Panc1 (cell line): ENCODE measurements at regions not wholly inside any gene's neighbourhood (a gene's known extent, or its start where the extent isn't known, plus 50 kb on each side); places are given as distances from the start of the nearest gene placed in this dataset.

Source experiments
- ATAC-seq: fragments of 200-7000 bp; cut with Tn5 transposase; 2 replicates; pipeline ENCODE4 v1.9.1; 2020; ENCODE audit warnings: mild to moderate bottlenecking, moderate library complexity
- BruUV-seq: library from RNA; stranded (reverse); fragments of 400-500 nt; replicated peaks from 2 replicates; lab custom pipeline; 2021; lab: Mats Ljungman, UMichigan
- CTCF ChIA-PET: fragments of 300-600 bp; sonication (Branson Sonifier 250); formaldehyde crosslinking; loops from one replicate; lab custom pipeline; 2022; ENCODE audit warnings: antibody characterized with exemption; lab: Charles Lee
- POLR2A ChIA-PET: fragments of 300-600 bp; sonication (Branson Sonifier 250); formaldehyde crosslinking; loops from one replicate; lab custom pipeline; 2022; ENCODE audit warnings: antibody characterized with exemption; lab: Charles Lee
- DNase-seq: peaks from one replicate; pipeline ENCODE4 v3.0.0-alpha.2; 2010; ENCODE audit warnings: low read depth, low spot score
- H3K27ac ChIP-seq: 2 replicates; pipeline ENCODE4 v1.5.1; 2011; ENCODE audit warnings: mild to moderate bottlenecking, low read length, inconsistent platforms
- H3K27me3 ChIP-seq: fragments of 200-500 bp; sonication (Bioruptor generic); 2 replicates; pipeline ENCODE4 v1.6.0; 2014; ENCODE audit warnings: low read length, inconsistent platforms; ENCODE audit not compliant: control insufficient read depth, insufficient read depth
- H3K36me3 ChIP-seq: fragments of 200-500 bp; sonication (Bioruptor generic); 2 replicates; pipeline ENCODE4 v1.5.1; 2014; ENCODE audit warnings: inconsistent platforms, mild to moderate bottlenecking, low read length, moderate library complexity; ENCODE audit not compliant: control insufficient read depth, insufficient read depth
- H3K4me1 ChIP-seq: 2 replicates; pipeline ENCODE4 v1.5.1; 2011; ENCODE audit warnings: inconsistent platforms, mild to moderate bottlenecking, low read length, moderate library complexity; ENCODE audit not compliant: control insufficient read depth, insufficient read depth
- H3K4me3 ChIP-seq, 2 experiments: 2 replicates each; pipeline ENCODE4 v1.5.1; 2011 to 2012; ENCODE audit warnings: low read depth in 2 of 2, low read length in 2 of 2, mild to moderate bottlenecking in 2 of 2, inconsistent platforms in 1 of 2, moderate library complexity in 1 of 2
- H3K9me3 ChIP-seq: fragments of 200-500 bp; sonication (Bioruptor generic); 2 replicates; pipeline ENCODE4 v1.5.1; 2014; ENCODE audit warnings: low read depth, mild to moderate bottlenecking, inconsistent platforms, low read length, moderate library complexity; ENCODE audit not compliant: control insufficient read depth, insufficient read depth
- POLR2AphosphoS5 ChIP-seq: IDR thresholded peaks from 2 replicates; pipeline ENCODE4 v1.6.1; 2012; ENCODE audit warnings: mild to moderate bottlenecking, low read depth, low read length, moderate library complexity
- SIN3A ChIP-seq: IDR thresholded peaks from 2 replicates; pipeline ENCODE4 v1.6.1; 2012; ENCODE audit warnings: low read depth, mild to moderate bottlenecking, low read length, moderate library complexity, borderline replicate concordance; ENCODE audit not compliant: insufficient read depth
- TCF7L2 ChIP-seq: IDR thresholded peaks from 2 replicates; pipeline ENCODE4 v1.6.1; 2011; ENCODE audit warnings: mild to moderate bottlenecking, low read depth, low read length, inconsistent platforms
- in situ Hi-C: cut with HindIII; loops from 2 replicates; pipeline ENCODE4 v1.10.0; 2016; ENCODE audit warnings: low sequenced_read_pairs, low pct_unique_long_range_greater_than_20kb
- intact Hi-C: fragments of 100-400 bp; cut with micrococcal nuclease; formaldehyde crosslinking; loops from one replicate; pipeline ENCODE4 v1.10.0; 2022; ENCODE audit not compliant: unreplicated experiment
- TF ChIP-seq, protein P1 (sequence below), 2 experiments: IDR thresholded peaks; 2 replicates each; pipeline ENCODE4 v1.6.1; 2011 to 2012; ENCODE audit warnings: low read depth in 2 of 2, control low read depth in 1 of 2, low read length in 1 of 2, mild to moderate bottlenecking in 1 of 2, moderate library complexity in 1 of 2; ENCODE audit not compliant: insufficient read depth in 1 of 2
- TF ChIP-seq, protein P2 (sequence below): fragments of 450-650 bp; IDR thresholded peaks from 2 replicates; pipeline ENCODE4 v1.5.1; 2017; ENCODE audit warnings: mild to moderate bottlenecking

DNA sequence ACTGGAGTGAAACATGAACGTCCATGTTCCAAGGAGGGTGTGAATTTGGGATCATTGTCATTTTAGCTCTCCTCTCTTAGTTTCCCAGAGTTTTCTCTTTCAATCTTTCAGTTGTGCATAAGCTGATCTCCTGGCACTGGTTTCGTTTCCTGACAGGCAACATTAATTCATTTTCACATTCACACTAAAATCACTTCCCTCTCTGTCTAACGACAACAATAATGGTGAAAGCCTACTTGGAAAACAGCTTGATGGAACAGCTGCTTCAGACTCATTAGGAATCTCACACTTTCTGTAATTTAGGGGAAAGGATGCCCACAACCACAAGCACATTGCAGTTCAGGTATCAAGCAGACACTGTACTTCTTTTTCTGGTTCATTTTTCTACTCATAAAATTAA lies 188.6 kb downstream of the TRIM36 start:
- POLR2A ChIA-PET: no interaction called here
- in situ Hi-C loops: no loop called here

DNA sequence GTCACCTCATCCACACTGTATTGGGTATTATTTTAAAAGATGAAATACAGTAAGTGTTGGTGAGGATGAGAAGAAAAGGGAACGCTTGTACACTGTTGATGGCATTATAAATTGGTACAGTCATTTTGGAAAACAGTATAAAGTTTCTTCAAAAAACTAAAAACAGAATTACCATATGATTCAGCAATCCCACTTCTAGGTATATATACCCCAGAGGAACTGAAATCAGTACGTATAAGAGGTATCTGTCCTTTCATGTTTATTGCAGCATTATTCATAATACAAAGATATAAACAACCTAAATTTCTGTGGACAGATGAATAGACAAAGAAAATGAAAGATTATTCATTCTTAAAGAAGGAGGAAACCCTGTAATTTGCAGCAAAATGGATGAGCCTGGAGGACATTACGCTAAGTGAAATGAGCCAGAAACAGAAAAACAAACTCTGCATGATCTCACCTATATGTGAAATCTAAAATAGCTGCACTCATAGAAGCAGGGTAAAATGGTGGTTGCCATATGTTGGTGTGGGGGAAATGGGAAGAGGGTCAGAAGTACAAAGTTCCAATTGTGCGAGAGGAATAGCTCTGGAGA lies 191.6 kb downstream of the TRIM36 start:
- ATAC-seq (no peak), DNase-seq (no peak)
- no peak for TF ChIP-seq SIN3A
- TF ChIP-seq, protein P1, sequence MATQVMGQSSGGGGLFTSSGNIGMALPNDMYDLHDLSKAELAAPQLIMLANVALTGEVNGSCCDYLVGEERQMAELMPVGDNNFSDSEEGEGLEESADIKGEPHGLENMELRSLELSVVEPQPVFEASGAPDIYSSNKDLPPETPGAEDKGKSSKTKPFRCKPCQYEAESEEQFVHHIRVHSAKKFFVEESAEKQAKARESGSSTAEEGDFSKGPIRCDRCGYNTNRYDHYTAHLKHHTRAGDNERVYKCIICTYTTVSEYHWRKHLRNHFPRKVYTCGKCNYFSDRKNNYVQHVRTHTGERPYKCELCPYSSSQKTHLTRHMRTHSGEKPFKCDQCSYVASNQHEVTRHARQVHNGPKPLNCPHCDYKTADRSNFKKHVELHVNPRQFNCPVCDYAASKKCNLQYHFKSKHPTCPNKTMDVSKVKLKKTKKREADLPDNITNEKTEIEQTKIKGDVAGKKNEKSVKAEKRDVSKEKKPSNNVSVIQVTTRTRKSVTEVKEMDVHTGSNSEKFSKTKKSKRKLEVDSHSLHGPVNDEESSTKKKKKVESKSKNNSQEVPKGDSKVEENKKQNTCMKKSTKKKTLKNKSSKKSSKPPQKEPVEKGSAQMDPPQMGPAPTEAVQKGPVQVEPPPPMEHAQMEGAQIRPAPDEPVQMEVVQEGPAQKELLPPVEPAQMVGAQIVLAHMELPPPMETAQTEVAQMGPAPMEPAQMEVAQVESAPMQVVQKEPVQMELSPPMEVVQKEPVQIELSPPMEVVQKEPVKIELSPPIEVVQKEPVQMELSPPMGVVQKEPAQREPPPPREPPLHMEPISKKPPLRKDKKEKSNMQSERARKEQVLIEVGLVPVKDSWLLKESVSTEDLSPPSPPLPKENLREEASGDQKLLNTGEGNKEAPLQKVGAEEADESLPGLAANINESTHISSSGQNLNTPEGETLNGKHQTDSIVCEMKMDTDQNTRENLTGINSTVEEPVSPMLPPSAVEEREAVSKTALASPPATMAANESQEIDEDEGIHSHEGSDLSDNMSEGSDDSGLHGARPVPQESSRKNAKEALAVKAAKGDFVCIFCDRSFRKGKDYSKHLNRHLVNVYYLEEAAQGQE (IDR thresholded peaks at IDR 0.05; ENCODE audit: insufficient read depth in 1 of 2, low read depth in 2 of 2, low read length in 1 of 2): no peak
- ChIA-PET POLR2A (no interaction called here), CTCF (no interaction called here)
- BruUV-seq: no TSS peak
- Histone ChIP-seq H3K27me3 (no peaks in the 10 kb centered on the region), H3K4me3 (no peak overlapping the region), H3K9me3 (no peaks in the 10 kb centered on the region), H3K36me3 (no peaks in the 10 kb centered on the region), H3K27ac (no peak overlapping the region), H3K4me1 (no peaks in the 10 kb centered on the region)
- intact Hi-C loops (no loop called here), in situ Hi-C loops (no loop called here)

More for the DNA sequence above, 188.6 kb downstream of the TRIM36 start:
- no peaks in the 10 kb centered on the region for H3K4me1 ChIP-seq
- ATAC-seq: no peak
- H3K27ac ChIP-seq: no peak overlapping the region
- no peaks in the 10 kb centered on the region for H3K9me3 ChIP-seq
- CTCF ChIA-PET: no interaction called here
- no peak for TF ChIP-seq POLR2AphosphoS5
- TF ChIP-seq, protein P2, sequence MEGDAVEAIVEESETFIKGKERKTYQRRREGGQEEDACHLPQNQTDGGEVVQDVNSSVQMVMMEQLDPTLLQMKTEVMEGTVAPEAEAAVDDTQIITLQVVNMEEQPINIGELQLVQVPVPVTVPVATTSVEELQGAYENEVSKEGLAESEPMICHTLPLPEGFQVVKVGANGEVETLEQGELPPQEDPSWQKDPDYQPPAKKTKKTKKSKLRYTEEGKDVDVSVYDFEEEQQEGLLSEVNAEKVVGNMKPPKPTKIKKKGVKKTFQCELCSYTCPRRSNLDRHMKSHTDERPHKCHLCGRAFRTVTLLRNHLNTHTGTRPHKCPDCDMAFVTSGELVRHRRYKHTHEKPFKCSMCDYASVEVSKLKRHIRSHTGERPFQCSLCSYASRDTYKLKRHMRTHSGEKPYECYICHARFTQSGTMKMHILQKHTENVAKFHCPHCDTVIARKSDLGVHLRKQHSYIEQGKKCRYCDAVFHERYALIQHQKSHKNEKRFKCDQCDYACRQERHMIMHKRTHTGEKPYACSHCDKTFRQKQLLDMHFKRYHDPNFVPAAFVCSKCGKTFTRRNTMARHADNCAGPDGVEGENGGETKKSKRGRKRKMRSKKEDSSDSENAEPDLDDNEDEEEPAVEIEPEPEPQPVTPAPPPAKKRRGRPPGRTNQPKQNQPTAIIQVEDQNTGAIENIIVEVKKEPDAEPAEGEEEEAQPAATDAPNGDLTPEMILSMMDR: no peak
- TF ChIP-seq, protein P1 (IDR thresholded peaks at IDR 0.05; ENCODE audit: insufficient read depth in 1 of 2, low read depth in 2 of 2, low read length in 1 of 2): no peak
- no peak for TF ChIP-seq SIN3A
- no peak for TF ChIP-seq TCF7L2
- no peaks in the 10 kb centered on the region for H3K36me3 ChIP-seq
- no peaks in the 10 kb centered on the region for H3K27me3 ChIP-seq
- intact Hi-C loops: no loop called here
- no TSS peak for BruUV-seq
- no peak overlapping the region for H3K4me3 ChIP-seq
- DNase-seq: no peak
